Endodermal cell (in vitro differentiated cells): ENCODE measurements at regions not wholly inside any gene's neighbourhood (a gene's known extent, or its start where the extent isn't known, plus 50 kb on each side); places are given as distances from the start of the nearest gene placed in this dataset.
"Not testable (repeated sequence)": the region's sequence is repeated elsewhere in the genome, so short reads cannot be mapped to it uniquely, and the experiment has no call there.

ENCODE experiments used
- DNase-seq: peaks from one replicate; pipeline ENCODE4 v3.0.0-alpha.2; 2017
- H3K27ac ChIP-seq: 2 replicates; pipeline ENCODE4 v1.5.1; 2013; ENCODE audit warnings: mild to moderate bottlenecking, low read depth, low read length, moderate library complexity
- H3K27me3 ChIP-seq: 2 replicates; pipeline ENCODE4 v1.6.1; 2013; ENCODE audit warnings: mild to moderate bottlenecking, low read length, moderate library complexity; ENCODE audit not compliant: insufficient read depth, control insufficient read depth, poor library complexity, severe bottlenecking
- H3K36me3 ChIP-seq: 2 replicates; pipeline ENCODE4 v1.7.0; 2013; ENCODE audit warnings: mild to moderate bottlenecking, low read length, moderate library complexity; ENCODE audit not compliant: control insufficient read depth, insufficient read depth
- H3K4me1 ChIP-seq: one replicate; pipeline ENCODE4 v1.7.0; 2013; ENCODE audit warnings: low read length; ENCODE audit not compliant: control insufficient read depth, insufficient read depth
- H3K4me3 ChIP-seq: 2 replicates; pipeline ENCODE4 v1.5.1; 2013; ENCODE audit warnings: mild to moderate bottlenecking, low read length, moderate library complexity
- H3K9ac ChIP-seq: 2 replicates; pipeline ENCODE4 v1.6.1; 2013; ENCODE audit warnings: mild to moderate bottlenecking, low read length, moderate library complexity; ENCODE audit not compliant: poor library complexity, severe bottlenecking; ENCODE audit errors: extremely low read depth
- H3K9me3 ChIP-seq: 2 replicates; pipeline ENCODE4 v1.6.1; 2013; ENCODE audit warnings: mild to moderate bottlenecking, low read length, moderate library complexity; ENCODE audit not compliant: control insufficient read depth
- H3K27ac Mint-ChIP-seq: 2 replicates; pipeline ENCODE4 v1.8.0; 2020; ENCODE audit warnings: mixed read lengths
- H3K27me3 Mint-ChIP-seq: 2 replicates; pipeline ENCODE4 v1.8.0; 2021; ENCODE audit warnings: mild to moderate bottlenecking, mixed read lengths; ENCODE audit not compliant: insufficient read depth
- H3K36me3 Mint-ChIP-seq: 2 replicates; pipeline ENCODE4 v1.8.0; 2020; ENCODE audit warnings: low read depth, mixed read lengths
- H3K4me1 Mint-ChIP-seq: 2 replicates; pipeline ENCODE4 v1.8.0; 2020; ENCODE audit warnings: mixed read lengths
- H3K4me3 Mint-ChIP-seq: 2 replicates; pipeline ENCODE4 v1.8.0; 2020; ENCODE audit warnings: mild to moderate bottlenecking, moderate library complexity, mixed read lengths
- H3K9me3 Mint-ChIP-seq: 2 replicates; pipeline ENCODE4 v1.8.0; 2020; ENCODE audit warnings: mild to moderate bottlenecking, mixed read lengths
- WGBS, 2 experiments: methylation state at CpG; one replicate each; pipeline versions ENCODE4 v1.1.5 to v1.1.7; 2013; ENCODE audit warnings: missing lambda C conversion rate in 2 of 2, mixed read lengths in 1 of 2; ENCODE audit not compliant: insufficient coverage in 1 of 2, insufficient read length in 1 of 2; 5-methylcytosine and 5-hydroxymethylcytosine counted together
- TF ChIP-seq, protein P1 (sequence below): fragments of 200-600 bp; sonication (generic); conservative IDR thresholded peaks from 2 replicates; pipeline ENCODE4 v1.5.0; 2021; ENCODE audit warnings: antibody characterized with exemption, mild to moderate bottlenecking

DNA sequence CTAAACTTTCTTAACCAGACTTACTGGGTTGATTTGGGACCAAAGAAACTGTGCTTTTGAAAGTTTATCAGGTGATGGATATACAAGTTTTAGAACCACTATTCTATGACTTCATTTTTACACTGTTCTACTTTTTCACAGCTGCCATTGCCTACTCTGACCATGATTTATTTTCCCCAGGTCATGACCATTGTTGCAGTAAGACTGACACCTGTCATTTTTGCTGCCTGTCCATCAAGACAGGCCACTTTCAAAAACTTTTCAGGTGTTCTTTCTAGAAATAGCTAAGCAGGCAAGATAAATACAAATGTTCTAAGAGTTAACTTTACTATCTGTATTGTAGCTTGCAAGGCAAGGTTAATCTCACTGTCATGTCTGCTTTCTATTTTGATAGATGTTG lies 147.9 kb upstream of the SEMA3C start:
- Mint-ChIP-seq H3K36me3 (no peaks in the 10 kb centered on the region), H3K4me1 (no peaks in the 10 kb centered on the region), H3K27ac (no peak overlapping the region), H3K27me3 (no peaks in the 10 kb centered on the region), H3K4me3 (no peak overlapping the region), H3K9me3 (peaks cover 9% of the 10 kb centered on the region)
- no peaks in the 10 kb centered on the region for H3K4me1 ChIP-seq
- H3K27me3 ChIP-seq = no peaks in the 10 kb centered on the region
- no peaks in the 10 kb centered on the region for H3K36me3 ChIP-seq
- no peak overlapping the region for H3K27ac ChIP-seq
- no peak for DNase-seq
- no peaks in the 10 kb centered on the region for H3K9me3 ChIP-seq
- TF ChIP-seq, protein P1, sequence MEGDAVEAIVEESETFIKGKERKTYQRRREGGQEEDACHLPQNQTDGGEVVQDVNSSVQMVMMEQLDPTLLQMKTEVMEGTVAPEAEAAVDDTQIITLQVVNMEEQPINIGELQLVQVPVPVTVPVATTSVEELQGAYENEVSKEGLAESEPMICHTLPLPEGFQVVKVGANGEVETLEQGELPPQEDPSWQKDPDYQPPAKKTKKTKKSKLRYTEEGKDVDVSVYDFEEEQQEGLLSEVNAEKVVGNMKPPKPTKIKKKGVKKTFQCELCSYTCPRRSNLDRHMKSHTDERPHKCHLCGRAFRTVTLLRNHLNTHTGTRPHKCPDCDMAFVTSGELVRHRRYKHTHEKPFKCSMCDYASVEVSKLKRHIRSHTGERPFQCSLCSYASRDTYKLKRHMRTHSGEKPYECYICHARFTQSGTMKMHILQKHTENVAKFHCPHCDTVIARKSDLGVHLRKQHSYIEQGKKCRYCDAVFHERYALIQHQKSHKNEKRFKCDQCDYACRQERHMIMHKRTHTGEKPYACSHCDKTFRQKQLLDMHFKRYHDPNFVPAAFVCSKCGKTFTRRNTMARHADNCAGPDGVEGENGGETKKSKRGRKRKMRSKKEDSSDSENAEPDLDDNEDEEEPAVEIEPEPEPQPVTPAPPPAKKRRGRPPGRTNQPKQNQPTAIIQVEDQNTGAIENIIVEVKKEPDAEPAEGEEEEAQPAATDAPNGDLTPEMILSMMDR = no peak
- no peak overlapping the region for H3K4me3 ChIP-seq
- H3K9ac ChIP-seq = no peak overlapping the region

- no peaks in the 10 kb centered on the region for H3K27me3 Mint-ChIP-seq
- no peaks in the 10 kb centered on the region for H3K4me1 Mint-ChIP-seq
- TF ChIP-seq, protein P1 = no peak
These were observed 145.6 kb upstream of the SEMA3C start for GRCh38 chr7:81064426-81064825.

DNA sequence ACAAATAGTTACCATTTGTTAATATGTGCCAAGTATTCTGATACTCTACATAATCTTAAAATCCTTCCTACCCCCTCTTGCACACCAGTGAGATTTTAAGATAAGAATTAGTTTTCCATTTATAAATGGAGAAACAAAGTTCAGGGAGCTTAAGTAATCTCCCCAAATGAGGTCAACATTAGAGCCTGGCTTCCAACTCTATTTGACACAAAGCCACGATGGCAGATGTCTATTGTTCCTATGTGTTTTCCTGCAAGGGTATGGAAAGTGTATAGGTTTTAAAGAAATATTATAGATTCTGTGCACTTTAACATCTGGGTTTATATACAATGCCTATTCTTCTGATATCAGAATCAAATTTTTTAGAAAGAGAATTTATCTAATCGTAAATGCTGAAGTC lies 143.9 kb upstream of the SEMA3C start:
- no peak overlapping the region for H3K27ac Mint-ChIP-seq
- no peaks in the 10 kb centered on the region for H3K36me3 ChIP-seq
- H3K4me3 Mint-ChIP-seq = no peak overlapping the region
- no peaks in the 10 kb centered on the region for H3K4me1 Mint-ChIP-seq
- no peaks in the 10 kb centered on the region for H3K27me3 ChIP-seq
- no peaks in the 10 kb centered on the region for H3K27me3 Mint-ChIP-seq
- no peak overlapping the region for H3K9ac ChIP-seq
- no peaks in the 10 kb centered on the region for H3K9me3 ChIP-seq
- H3K27ac ChIP-seq = no peak overlapping the region
- TF ChIP-seq, protein P1 = no peak
- no peaks in the 10 kb centered on the region for H3K36me3 Mint-ChIP-seq
- DNase-seq = no peak
- no peaks in the 10 kb centered on the region for H3K9me3 Mint-ChIP-seq
- H3K4me1 ChIP-seq = no peaks in the 10 kb centered on the region
- WGBS, 2 experiments = 98 to 100% methylated on average over 1 to 2 of the region's 2 CpGs
- H3K4me3 ChIP-seq = no peak overlapping the region

More at GRCh38 chr7:81064426-81064825, 145.6 kb upstream of the SEMA3C start:
- WGBS, 2 experiments = 85% methylated on average over 1 of the region's 1 CpG; no CpG with 5 or more reads in 1 of the 2 experiments
- no peaks in the 10 kb centered on the region for H3K27me3 ChIP-seq
- H3K4me3 ChIP-seq = no peak overlapping the region
- H3K9me3 ChIP-seq = no peaks in the 10 kb centered on the region
- Mint-ChIP-seq H3K27ac (no peak overlapping the region), H3K9me3 (no peaks in the 10 kb centered on the region), H3K36me3 (no peaks in the 10 kb centered on the region), H3K4me3 (no peak overlapping the region)
- H3K4me1 ChIP-seq = no peaks in the 10 kb centered on the region
- H3K36me3 ChIP-seq = no peaks in the 10 kb centered on the region
- no peak for DNase-seq
- H3K9ac ChIP-seq = no peak overlapping the region
- H3K27ac ChIP-seq = peak overlapping the region; percentile 35

DNA sequence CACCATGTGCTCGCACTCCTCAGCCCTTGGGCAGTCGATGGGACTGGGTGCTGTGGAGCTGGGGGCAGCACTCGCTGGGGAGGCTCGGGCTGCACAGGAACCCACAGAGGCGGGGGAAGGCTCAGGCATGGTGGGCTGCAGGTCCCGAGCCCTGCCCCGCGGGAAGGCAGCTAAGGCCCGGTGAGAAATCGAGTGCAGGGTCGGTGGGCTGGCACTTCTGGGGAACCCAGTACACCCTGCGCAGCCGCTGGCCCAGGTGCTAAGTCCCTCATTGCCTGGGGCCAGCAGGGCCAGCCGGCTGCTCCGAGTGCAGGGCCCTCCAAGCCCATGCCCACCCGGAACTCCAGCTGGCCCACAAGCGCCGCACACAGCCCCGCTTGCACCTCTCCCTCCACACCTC lies 138.6 kb upstream of the SEMA3C start:
- WGBS, 2 experiments = 94 to 100% methylated on average over 9 to 19 of the region's 19 CpGs

More for the DNA sequence above, 138.6 kb upstream of the SEMA3C start:
- not testable (repeated sequence) for H3K27ac Mint-ChIP-seq, H3K9me3 ChIP-seq, H3K4me3 ChIP-seq, DNase-seq, H3K27me3 Mint-ChIP-seq, H3K27me3 ChIP-seq, H3K4me1 Mint-ChIP-seq, H3K36me3 Mint-ChIP-seq, H3K4me1 ChIP-seq, H3K36me3 ChIP-seq, H3K9ac ChIP-seq, H3K4me3 Mint-ChIP-seq, H3K27ac ChIP-seq
- H3K9me3 Mint-ChIP-seq = peaks cover 14% of the 10 kb centered on the region
